Activated CD4-positive, alpha-beta T cell treated with anti-CD3 and anti-CD28 coated beads, Interleukin-2, Interleukin-6, amounts not matched to agents 100 ng/mL and 50 ng/mL, durations not matched to agents 16 hours and 8 hours (primary cell): ENCODE measurements at regions not wholly inside any gene's neighbourhood (a gene's known extent, or its start where the extent isn't known, plus 50 kb on each side); places are given as distances from the start of the nearest gene placed in this dataset.

Experiments used
- DNase-seq: peaks from one replicate; pipeline ENCODE4 v3.0.0-alpha.2; 2020

GRCh38 chr13:34256236-34256635 is 438.3 kb downstream of the RFC3 start:
- no peak for DNase-seq

GRCh38 chr13:34257966-34258365 is 440.0 kb downstream of the RFC3 start:
- no peak for DNase-seq

DNA sequence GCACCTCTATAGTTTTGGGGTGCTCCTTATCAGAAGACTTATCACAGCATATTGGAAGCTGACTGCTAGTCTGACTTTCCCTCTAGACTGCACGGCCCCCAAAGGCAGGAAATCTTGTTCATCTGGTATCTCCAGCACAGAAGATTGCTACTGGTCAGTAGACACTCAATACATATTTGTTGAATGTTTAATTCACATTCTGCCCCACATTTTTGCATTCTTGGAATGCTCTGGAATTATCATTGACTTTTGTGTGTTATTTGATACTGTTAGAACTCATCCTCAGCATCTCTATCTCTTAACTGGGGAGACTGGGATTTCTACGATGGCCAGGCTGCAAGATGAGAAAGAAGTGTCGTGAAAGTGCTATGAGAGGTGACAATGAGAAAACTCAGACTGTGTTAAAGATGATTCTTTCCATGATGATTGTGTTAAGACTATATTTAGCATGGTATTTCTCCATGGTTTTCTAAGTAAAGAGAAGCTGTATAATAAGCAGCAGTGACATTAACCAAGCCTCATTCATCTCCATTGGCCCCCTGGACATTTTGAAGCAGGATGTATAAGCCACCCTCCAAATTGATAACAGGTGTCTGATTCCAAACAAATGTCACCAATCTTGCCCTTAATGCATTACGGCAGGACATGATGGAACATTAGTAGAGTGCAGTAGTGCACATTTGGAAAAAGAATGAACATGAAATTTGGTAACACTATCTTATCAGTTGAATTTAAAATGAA is 440.9 kb downstream of the RFC3 start:
- no peak for DNase-seq

DNA sequence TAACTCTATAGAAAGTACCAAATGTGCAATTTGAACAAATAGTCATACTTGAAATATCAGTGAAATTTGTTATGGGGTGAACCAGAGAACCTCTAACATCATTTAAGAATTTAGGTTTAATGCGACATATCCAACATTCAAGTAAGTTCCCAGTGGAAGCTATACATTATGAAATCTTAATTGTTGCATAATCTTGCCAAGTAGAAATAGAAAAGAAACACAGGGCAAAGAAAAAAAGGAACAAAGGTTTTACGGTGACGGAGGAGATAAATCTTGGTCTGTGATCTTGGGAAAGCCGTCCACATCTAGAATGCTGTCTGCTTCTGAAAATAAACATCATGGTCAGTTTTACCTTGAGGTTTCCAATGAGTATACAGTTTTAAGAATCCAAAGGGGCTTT is 445.7 kb downstream of the RFC3 start:
- DNase-seq = no peak

GRCh38 chr13:34265046-34265679 is 447.2 kb downstream of the RFC3 start:
- DNase-seq = no peak

GRCh38 chr13:34276764-34277163 is 458.8 kb downstream of the RFC3 start:
- DNase-seq = no peak

GRCh38 chr13:34277936-34278335 is 460.0 kb downstream of the RFC3 start:
- no peak for DNase-seq

GRCh38 chr13:34278780-34279179 is 460.8 kb downstream of the RFC3 start:
- no peak for DNase-seq

DNA sequence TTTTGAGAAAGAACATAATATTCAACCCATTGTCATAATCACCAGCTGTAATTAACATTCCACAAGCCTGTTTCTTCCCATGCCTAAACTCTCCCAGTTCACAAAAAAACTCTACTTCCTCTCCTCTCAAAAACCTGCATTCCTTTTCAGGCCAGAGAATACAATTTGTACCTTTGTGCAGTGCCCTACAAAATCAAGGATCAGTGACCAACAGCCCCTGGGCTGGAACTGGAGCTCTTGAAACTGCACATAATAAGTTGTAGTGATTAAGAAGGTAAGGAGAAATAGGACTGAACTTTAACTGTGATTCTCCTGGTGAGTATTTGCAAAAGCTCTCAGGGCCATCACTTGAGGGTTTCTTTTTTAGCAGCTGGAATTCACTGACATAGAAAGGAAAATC is 472.7 kb downstream of the RFC3 start:
- DNase-seq = no peak

- DNase-seq = no peak
Observed at GRCh38 chr13:34294483-34295129, 476.7 kb downstream of the RFC3 start.

DNA sequence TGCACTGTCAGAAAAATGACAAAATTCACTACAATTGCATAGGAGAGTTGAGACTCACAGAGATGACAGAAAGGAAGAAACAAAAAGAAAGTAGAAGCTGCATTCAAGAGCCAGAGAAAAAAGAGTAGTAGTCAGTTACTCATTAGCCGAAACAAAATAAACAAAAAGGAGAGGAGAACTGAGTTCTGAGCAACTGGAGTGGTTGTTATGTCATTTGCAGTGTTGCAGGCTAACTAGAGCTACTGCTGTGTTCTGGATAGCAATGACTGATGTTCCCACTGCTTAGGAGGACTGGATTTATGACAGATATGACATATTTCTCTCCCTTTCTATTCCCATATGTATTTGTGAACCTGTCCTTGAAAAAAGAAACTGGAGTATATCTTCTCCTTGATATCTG is 482.6 kb downstream of the RFC3 start:
- no peak for DNase-seq

GRCh38 chr13:34302596-34302995 is 484.6 kb downstream of the RFC3 start:
- no peak for DNase-seq

DNA sequence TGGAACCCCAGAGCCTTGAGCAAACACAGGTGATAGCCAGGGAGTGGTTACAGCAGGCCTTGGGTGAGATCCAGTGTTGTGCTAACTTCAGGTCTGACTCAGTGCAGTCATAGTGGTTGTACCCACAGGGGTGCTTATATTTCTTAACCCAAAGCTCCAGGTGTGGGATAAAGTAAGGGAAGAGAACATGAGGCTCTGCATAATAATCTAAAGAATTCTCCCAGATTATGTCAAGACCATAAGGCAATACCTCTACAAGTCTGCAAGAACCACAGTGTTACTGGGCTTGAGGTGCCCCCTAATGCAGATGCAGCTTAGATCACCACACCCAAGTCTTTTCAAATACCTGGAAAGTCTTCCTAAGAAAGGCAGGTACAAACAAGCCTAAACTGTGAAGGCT is 485.4 kb downstream of the RFC3 start:
- DNase-seq = no peak

GRCh38 chr13:34307607-34308006 is 489.7 kb downstream of the RFC3 start:
- no peak for DNase-seq

GRCh38 chr13:34308725-34309124 is 490.8 kb downstream of the RFC3 start:
- no peak for DNase-seq

DNA sequence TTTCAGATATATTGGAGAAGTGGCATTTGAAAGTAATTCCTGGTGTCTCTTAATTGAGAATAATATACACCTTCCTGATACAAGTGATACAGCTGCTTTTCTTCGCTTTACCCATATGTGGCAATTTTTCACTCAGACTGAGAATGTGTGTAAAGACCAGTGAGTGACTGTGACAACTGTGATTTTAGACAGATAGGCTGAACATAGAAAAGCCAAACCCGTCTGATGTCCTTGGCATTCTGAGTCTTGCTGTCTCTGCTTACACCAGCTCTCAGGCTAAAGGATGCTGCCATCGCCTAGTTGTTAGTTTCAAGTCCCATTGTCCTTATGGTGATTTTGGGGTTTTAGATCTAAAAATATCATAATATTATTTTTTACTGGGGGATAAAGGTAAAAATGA is 492.6 kb downstream of the RFC3 start:
- no peak for DNase-seq

DNA sequence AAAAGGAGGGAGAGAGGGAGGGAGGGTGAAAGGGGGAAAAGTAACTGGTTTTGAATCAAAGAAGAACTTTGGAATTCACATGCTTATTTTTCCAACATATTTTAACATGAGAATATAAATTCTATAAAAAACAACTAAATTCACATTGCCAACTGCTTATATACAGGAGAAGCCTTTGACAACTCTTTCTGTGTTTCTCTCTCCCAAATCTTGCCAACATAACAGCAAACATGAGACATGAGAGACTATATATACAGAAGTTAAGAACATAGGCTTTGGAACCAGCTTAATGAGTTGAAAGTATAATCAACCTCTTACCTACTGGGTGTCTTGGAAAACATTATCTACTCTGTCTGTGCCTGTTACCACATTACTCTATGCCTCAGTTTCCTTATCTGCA is 493.3 kb downstream of the RFC3 start:
- no peak for DNase-seq

DNA sequence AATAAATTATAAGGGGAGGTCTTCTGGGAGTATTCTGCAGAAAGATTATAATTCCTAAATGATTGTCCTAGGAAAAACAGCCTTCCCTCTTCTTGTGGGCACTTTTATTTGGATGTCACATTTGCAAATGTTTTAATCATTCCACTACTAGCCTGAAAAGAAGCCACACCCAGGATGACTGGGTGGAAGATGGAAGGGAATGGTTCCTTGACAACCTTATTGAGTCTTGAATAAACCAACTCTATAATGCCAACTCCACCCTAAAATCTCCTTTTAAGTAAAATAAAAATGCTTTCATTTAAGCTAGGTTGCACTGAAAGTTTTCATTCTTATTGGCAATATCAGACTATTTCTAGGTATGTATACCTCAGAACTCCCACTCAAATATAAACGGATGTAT is 494.6 kb downstream of the RFC3 start:
- no peak for DNase-seq

DNA sequence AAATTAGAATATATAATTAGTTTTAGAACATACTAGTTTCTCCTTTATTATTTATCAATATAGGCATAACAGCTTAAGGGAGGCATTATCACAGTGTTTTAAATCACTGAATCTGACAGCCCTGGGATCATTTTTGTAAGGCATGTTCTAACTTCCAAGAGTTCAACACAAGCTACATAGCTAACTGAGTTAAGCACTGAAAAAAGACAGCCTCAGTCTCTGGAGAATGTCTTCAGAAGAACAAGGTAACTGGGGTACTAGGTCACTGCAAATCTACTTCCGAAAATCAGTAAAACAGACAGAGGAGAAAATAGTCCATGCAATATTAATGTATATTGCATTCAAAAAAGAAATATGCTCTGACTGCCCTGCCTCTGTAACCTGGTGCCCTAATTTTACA is 502.1 kb downstream of the RFC3 start:
- DNase-seq = no peak

GRCh38 chr13:34322014-34322742 is 504.2 kb downstream of the RFC3 start:
- no peak for DNase-seq

DNA sequence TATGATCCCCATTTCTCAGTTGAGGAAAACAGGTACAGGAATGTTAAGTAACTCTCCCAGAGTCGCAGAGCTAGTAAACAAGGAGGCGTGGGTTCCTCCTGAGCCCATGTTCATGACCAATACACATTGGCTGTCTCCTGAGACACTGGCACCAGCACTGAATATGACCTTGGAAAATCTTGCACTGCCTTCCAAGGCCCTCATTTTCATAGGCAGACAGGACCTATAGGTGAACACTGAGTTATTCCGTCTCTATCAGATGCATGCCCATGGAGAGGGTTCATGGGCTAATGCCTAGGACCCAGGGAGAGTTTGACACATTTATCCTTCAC is 504.8 kb downstream of the RFC3 start:
- no peak for DNase-seq

GRCh38 chr13:34335014-34336007 is 517.4 kb downstream of the RFC3 start:
- DNase-seq = no peak

DNA sequence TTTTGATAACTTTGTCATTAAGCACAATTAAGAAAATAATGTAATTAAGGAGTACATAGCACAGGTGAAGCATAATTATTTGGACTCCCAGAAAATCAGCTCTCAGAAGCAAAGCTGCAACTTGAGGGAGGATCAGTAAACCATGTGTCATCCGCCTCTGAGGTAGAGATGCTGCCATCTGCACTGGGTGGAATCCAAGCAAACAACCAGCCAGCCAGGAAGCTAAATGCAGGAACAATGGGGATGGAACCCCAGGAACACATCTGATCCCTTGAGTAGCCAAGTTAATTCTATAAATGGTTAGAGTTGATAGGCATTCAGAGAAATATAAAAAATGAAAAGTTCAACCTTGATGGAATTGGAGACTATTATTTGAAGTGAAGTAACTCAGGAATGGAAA is 520.2 kb downstream of the RFC3 start:
- DNase-seq = no peak
